ENCODE measurements at regions not wholly inside any gene's neighbourhood (a gene's known extent, or its start where the extent isn't known, plus 50 kb on each side); places are given as distances from the start of the nearest gene placed in this dataset.

GRCh38 chr3:76820481-76820880 is 219.4 kb upstream of the ROBO2 start:
- ChIA-PET CTCF (ENCODE audit: low intra/inter-chr PET ratio) (no interaction called here), POLR2A (no interaction called here)
- no peaks in the 10 kb centered on the region for H3K9me3 ChIP-seq (replicated peaks; ENCODE audit: control insufficient read depth, insufficient read depth, low read depth, low read length)
- in situ Hi-C loops (cut with MboI): no loop called here
- no TSS peak for BruUV-seq (replicated peaks)
- intact Hi-C loops (cut with micrococcal nuclease): no loop called here
- H3K79me2 ChIP-seq (ENCODE audit: control insufficient read depth, insufficient read depth, low read length): no peaks in the 10 kb centered on the region
- H2AFZ ChIP-seq (ENCODE audit: low read depth, low read length): no peak overlapping the region
- no peaks in the 10 kb centered on the region for H3K9me1 ChIP-seq (ENCODE audit: control insufficient read depth, insufficient read depth, low read length)
- H3K9ac ChIP-seq (ENCODE audit: insufficient read depth in 1 of 2, low read depth in 2 of 2, low read length in 2 of 2): no peak overlapping the region
- no peak overlapping the region for H3K4me2 ChIP-seq (ENCODE audit: insufficient read depth, low read length)
- no peaks in the 10 kb centered on the region for H3K4me1 ChIP-seq (replicated peaks in 1 of 2; ENCODE audit: control insufficient read depth in 2 of 2, insufficient read depth in 2 of 2, low read length in 2 of 2)
- H4K20me1 ChIP-seq (replicated peaks; ENCODE audit: control insufficient read depth, insufficient read depth, low read length): no peaks in the 10 kb centered on the region
- WGBS (ENCODE audit: insufficient coverage, low coverage, missing lambda C conversion rate): 0% methylated on average over 1 of the region's 1 CpG
- no peaks in the 10 kb centered on the region for H3K36me3 ChIP-seq (ENCODE audit: control insufficient read depth, insufficient read depth, low read length)
- H3K27ac ChIP-seq (ENCODE audit: extremely low read depth, low read depth, low read length): no peak overlapping the region
- no peak overlapping the region for H3K4me3 ChIP-seq
- no peaks in the 10 kb centered on the region for H3K27me3 ChIP-seq (ENCODE audit: control insufficient read depth in 2 of 2, insufficient read depth in 2 of 2, low read length in 2 of 2)
- no peak for FAIRE-seq
- TF ChIP-seq KLF16 (IDR thresholded peaks at IDR 0.05): no peak
- TF ChIP-seq ZNF121 (CRISPR knock-in tag; conservative IDR thresholded peaks at IDR 0.05): no peak
- TF ChIP-seq ZFPM2 (CRISPR knock-in tag; IDR thresholded peaks at IDR 0.05): no peak
- TF ChIP-seq YBX1 (IDR thresholded peaks at IDR 0.05): no peak
- no peak for TF ChIP-seq MLLT1 (IDR thresholded peaks at IDR 0.05)
- TF ChIP-seq MCM5 (IDR thresholded peaks at IDR 0.05; ENCODE audit: low read depth): no peak
- no peak for TF ChIP-seq ZBTB1 (CRISPR knock-in tag; IDR thresholded peaks at IDR 0.05; ENCODE audit: borderline replicate concordance, low read depth)
- no peak for TF ChIP-seq E2F8 (IDR thresholded peaks at IDR 0.05; ENCODE audit: low read depth, partially characterized antibody)
- TF ChIP-seq ZNF444 (CRISPR knock-in tag; IDR thresholded peaks at IDR 0.05): no peak
- TF ChIP-seq RFX7 (CRISPR knock-in tag; IDR thresholded peaks at IDR 0.05): no peak
- TF ChIP-seq MECOM (CRISPR knock-in tag; IDR thresholded peaks at IDR 0.05): no peak
- no peak for TF ChIP-seq SMAD3 (CRISPR knock-in tag; conservative IDR thresholded peaks at IDR 0.05)
- no peak for TF ChIP-seq CHD1 (IDR thresholded peaks at IDR 0.05; ENCODE audit: low read length)
- TF ChIP-seq ZNF785 (CRISPR knock-in tag; IDR thresholded peaks at IDR 0.05): no peak
- ATAC-seq: no peak
- DNase-seq (ENCODE audit: extremely low read depth in 1 of 4, low spot score in 3 of 4): no peak

All from K562 (cell line).